Stimulated activated CD4-positive, alpha-beta T cell treated with anti-CD3 and anti-CD28 coated beads, Interleukin-2, amount 100 ng/mL, for 24 hours (primary cell): ENCODE measurements at regions not wholly inside any gene's neighbourhood (a gene's known extent, or its start where the extent isn't known, plus 50 kb on each side); places are given as distances from the start of the nearest gene placed in this dataset.
A peak's percentile ranks its signal among the peaks of the same experiment; 100 is the strongest.
"Not testable (repeated sequence)": the region's sequence is repeated elsewhere in the genome, so short reads cannot be mapped to it uniquely, and the experiment has no call there.

Source experiments
- DNase-seq, 2 donors: peaks; one replicate each; pipeline ENCODE4 v3.0.0-alpha.2; 2020

DNA sequence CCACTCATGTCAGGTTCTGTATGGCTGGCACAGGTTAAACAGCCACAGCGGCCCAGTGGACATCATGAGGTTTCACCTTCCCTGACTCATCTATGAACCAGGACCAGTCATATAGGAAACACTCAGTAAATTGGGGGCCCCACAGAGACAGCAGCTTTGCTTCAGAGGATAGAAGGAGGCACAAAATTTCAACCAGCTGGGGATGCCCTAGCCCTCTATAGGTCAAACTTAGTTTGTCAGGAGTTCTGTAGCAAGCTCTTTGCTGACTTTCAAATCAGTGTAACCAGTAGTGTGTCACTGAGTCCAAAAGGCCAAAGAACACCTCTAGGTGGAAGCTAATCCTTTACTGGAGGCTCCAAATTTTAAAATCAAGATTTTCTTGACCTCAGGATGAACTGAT, 4157.8 kb upstream of the TPTE start:
- not testable (repeated sequence) for DNase-seq

DNA sequence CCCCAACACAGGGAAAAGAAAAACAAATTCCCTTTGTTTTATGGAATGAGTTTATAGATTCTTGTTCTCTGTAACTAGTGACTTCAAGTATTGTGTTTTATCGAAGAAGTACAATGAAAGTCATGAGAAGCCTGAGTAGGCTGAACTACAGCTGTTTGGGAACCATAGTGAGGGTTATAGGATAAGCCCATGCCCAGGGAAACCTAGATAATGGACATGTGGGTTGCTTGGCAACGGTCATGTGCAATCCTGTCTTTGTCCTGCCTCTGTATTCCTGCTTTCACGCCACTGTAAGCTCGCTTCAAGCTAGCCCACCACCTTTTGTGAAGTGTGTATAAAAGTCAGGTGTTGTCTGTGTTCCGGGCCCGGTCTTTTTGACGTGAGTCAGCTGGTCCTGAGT, 4152.6 kb upstream of the TPTE start:
- DNase-seq, result peak in 1 of 2 donors; percentile 18

DNA sequence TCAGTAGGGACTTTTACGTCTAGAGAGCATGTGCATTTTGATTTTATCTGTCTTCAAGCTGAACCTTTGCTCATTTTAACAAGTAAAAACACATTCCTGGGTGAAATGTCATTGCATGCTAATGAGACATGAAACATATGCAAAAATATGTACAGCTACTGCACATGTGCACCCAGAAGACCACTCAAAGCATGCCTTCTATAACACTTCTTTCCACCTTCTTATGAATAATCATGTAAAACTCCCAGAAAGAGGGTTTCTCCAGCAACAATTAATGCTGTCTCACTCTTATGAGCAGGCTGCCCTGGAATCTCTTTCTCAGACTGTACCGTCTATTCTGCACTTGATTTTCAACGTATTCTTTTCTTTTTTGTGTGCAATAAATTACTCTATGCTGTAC, 4148.1 kb upstream of the TPTE start:
- peak in 1 of 2 donors; percentile 17 for DNase-seq

DNA sequence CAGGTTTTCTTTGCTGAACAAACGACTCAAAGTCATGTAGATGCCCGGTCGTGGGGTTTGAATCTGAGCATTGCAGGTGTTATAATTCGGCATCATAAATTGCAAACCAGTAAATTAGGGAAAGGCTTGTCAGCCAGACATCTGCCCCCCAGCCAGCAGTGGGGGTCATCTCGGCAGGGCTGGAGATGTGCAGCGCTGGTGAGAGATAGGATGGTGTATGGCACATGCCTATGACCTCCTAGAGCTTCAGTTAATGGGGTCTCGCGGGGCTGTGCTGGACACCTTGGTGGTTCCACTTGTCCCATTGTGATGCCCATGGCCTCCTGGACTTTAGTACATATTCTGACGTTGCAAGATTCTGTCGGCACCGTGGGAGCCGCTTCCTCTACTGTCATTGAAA, 4147.2 kb upstream of the TPTE start:
- DNase-seq, result peak in 1 of 2 donors; percentile 39

DNA sequence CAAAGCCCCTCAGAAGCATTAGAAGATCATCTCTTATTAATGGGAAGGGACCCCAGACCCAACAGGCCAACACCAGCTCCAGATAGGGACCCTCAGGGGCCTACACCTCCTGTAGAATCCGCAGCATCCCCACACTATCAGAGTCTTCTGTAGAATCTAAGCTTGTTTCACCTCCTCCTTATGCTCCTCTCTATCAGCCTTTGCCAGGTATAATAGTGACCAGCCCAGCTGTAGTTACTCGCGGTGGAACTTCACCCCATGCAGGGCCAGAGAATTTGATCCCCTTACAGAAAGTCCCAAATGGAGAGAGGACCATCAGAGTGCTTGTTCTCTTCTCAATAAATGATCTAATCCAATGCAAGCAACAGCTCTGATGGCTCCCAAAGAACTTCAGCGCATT, 4146.5 kb upstream of the TPTE start:
- peak in 1 of 2 donors; percentile 18 for DNase-seq

DNA sequence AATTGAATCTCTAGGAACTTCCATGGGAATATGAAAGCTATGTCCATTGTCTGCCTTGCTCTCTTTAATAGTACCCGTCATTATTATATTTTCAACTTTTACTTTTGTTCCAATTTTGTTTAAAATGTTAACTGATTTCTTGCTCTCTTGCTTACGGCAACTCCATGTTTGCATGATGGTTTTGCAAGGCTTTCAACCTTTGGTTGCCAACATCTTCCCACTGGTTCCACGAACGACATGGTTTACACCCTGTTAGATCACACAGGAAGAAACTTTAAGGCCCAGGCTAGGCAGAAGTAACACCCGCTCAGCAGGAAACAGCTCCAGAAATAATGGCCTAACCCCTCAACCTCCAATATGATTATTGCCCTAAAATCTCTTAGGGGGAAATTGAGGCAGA, 4145.6 kb upstream of the TPTE start:
- DNase-seq, result peak in 1 of 2 donors; percentile 6

DNA sequence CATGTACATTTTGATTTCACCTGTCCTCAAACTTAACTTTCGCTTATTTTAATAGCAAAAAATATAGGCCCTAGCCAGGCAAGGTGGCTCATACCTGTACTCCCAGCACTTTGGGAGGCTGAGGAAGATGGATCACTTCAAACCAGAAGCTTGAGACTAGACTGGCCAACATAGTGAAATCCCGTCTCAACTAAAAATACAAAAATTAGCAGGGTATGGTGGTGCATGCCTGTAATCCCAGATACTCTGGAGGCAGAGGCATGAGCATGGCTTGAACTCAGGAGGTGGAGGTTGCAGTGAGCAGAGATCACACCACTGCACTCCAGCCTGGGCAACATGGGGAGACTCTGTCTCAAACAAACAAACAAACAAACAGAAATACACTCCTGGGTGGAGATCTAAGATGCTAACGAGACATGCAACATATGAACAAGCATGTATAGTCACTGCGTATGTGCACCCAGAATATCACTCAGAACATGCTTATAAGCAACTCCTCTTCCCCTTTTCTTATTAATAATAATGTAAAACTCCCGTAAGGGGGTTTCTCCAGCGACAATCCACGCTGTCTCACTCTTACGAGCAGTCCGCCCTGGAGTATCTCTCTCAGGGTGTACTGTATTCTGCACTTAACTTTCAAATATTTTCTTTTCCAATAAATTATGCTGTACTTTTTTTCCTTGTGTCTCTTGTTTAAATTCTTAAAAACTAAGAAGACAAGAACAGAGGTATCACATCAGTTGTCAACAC, 4144.9 kb upstream of the TPTE start:
- peak in 1 of 2 donors; percentile 15 for DNase-seq
